ENCODE measurements at regions not wholly inside any gene's neighbourhood (a gene's known extent, or its start where the extent isn't known, plus 50 kb on each side); places are given as distances from the start of the nearest gene placed in this dataset.
"Not testable (repeated sequence)": the region's sequence is repeated elsewhere in the genome, so short reads cannot be mapped to it uniquely, and the experiment has no call there.

- Histone ChIP-seq H3K27me3 (replicated peaks; ENCODE audit: control insufficient read depth, insufficient read depth, low read length) (no peaks in the 10 kb centered on the region), H3K36me3 (ENCODE audit: control insufficient read depth, insufficient read depth, low read length, severe bottlenecking) (no peaks in the 10 kb centered on the region), H3K4me3 (ENCODE audit: low read length) (no peak overlapping the region), H3K9ac (ENCODE audit: low read length) (no peak overlapping the region), H3K4me1 (ENCODE audit: control insufficient read depth, insufficient read depth, low read length) (no peaks in the 10 kb centered on the region), H3K9me3 (ENCODE audit: control insufficient read depth, low read length) (no peaks in the 10 kb centered on the region)
- DNase-seq (ENCODE audit: low read depth): no peak
Observed at GRCh38 chr2:31813016-31813415, 197.8 kb downstream of the MEMO1 start.

GRCh38 chr2:31812051-31812798 lies 198.6 kb downstream of the MEMO1 start:
- Histone ChIP-seq H3K4me1 (ENCODE audit: control insufficient read depth, insufficient read depth, low read length) (no peaks in the 10 kb centered on the region), H3K9me3 (ENCODE audit: control insufficient read depth, low read length) (no peaks in the 10 kb centered on the region), H3K9ac (ENCODE audit: low read length) (no peak overlapping the region), H3K4me3 (ENCODE audit: low read length) (no peak overlapping the region), H3K36me3 (ENCODE audit: control insufficient read depth, insufficient read depth, low read length, severe bottlenecking) (no peaks in the 10 kb centered on the region), H3K27me3 (replicated peaks; ENCODE audit: control insufficient read depth, insufficient read depth, low read length) (no peaks in the 10 kb centered on the region)
- peak; percentile 8 for DNase-seq (ENCODE audit: low read depth)

- DNase-seq (ENCODE audit: low read depth): no peak
- no peaks in the 10 kb centered on the region for H3K36me3 ChIP-seq (ENCODE audit: control insufficient read depth, insufficient read depth, low read length, severe bottlenecking)
Observed at GRCh38 chr2:31811482-31811881, 199.3 kb downstream of the MEMO1 start.

GRCh38 chr2:31810200-31810917 lies 200.4 kb downstream of the MEMO1 start:
- DNase-seq (ENCODE audit: low read depth): no peak
- H3K36me3 ChIP-seq (ENCODE audit: control insufficient read depth, insufficient read depth, low read length, severe bottlenecking): no peaks in the 10 kb centered on the region
- no peaks in the 10 kb centered on the region for H3K27me3 ChIP-seq (replicated peaks; ENCODE audit: control insufficient read depth, insufficient read depth, low read length)
- H3K9ac ChIP-seq (ENCODE audit: low read length): no peak overlapping the region
- no peak overlapping the region for H3K4me3 ChIP-seq (ENCODE audit: low read length)
- H3K9me3 ChIP-seq (ENCODE audit: control insufficient read depth, low read length): no peaks in the 10 kb centered on the region
- H3K4me1 ChIP-seq (ENCODE audit: control insufficient read depth, insufficient read depth, low read length): no peaks in the 10 kb centered on the region

More at GRCh38 chr2:31811482-31811881, 199.3 kb downstream of the MEMO1 start:
- Histone ChIP-seq H3K4me3 (ENCODE audit: low read length) (no peak overlapping the region), H3K9me3 (ENCODE audit: control insufficient read depth, low read length) (no peaks in the 10 kb centered on the region), H3K9ac (ENCODE audit: low read length) (no peak overlapping the region), H3K4me1 (ENCODE audit: control insufficient read depth, insufficient read depth, low read length) (no peaks in the 10 kb centered on the region), H3K27me3 (replicated peaks; ENCODE audit: control insufficient read depth, insufficient read depth, low read length) (no peaks in the 10 kb centered on the region)

GRCh38 chr2:31805688-31806087 lies 205.1 kb downstream of the MEMO1 start:
- Histone ChIP-seq H3K9ac (ENCODE audit: low read length) (no peak overlapping the region), H3K9me3 (ENCODE audit: control insufficient read depth, low read length) (no peaks in the 10 kb centered on the region), H3K36me3 (ENCODE audit: control insufficient read depth, insufficient read depth, low read length, severe bottlenecking) (no peaks in the 10 kb centered on the region), H3K4me3 (ENCODE audit: low read length) (no peak overlapping the region), H3K4me1 (ENCODE audit: control insufficient read depth, insufficient read depth, low read length) (no peaks in the 10 kb centered on the region), H3K27me3 (replicated peaks; ENCODE audit: control insufficient read depth, insufficient read depth, low read length) (no peaks in the 10 kb centered on the region)
- no peak for DNase-seq (ENCODE audit: low read depth)

DNA sequence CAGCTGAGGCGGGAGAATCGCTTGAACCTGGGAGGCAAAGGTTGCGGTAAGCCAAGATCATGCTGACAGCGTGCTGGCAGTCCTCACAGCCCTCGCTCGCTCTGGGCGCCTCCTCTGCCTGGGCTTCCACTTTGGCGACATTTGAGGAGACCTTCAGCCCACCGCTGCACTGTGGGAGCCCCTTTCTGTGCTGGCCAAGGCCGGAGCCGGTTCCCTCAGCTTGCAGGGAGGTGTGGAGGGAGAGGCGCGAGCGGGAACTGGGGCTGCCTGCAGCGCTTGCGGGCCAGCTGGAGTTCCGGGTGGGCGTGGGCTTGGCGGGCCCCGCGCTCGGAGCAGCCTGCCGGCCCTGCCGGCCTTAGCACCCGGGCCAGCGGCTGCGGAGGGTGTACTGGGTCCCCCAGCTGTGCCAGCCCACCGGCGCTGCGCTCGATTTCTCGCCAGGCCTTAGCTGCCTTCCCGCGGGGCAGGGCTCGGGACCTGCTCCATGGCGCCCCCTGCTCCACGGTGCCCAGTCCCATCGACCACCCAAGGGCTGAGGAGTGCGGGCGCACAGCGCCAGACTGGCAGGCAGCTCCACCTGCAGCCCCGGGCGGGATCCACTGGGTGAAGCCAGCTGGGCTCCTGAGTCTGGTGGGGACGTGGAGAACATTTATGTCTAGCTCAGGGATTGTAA lies 207.2 kb downstream of the MEMO1 start:
- not testable (repeated sequence) for H3K27me3 ChIP-seq (replicated peaks; ENCODE audit: control insufficient read depth, insufficient read depth, low read length); H3K9me3 ChIP-seq (ENCODE audit: control insufficient read depth, low read length); H3K36me3 ChIP-seq (ENCODE audit: control insufficient read depth, insufficient read depth, low read length, severe bottlenecking); H3K9ac ChIP-seq (ENCODE audit: low read length); H3K4me1 ChIP-seq (ENCODE audit: control insufficient read depth, insufficient read depth, low read length); DNase-seq (ENCODE audit: low read depth); H3K4me3 ChIP-seq (ENCODE audit: low read length)

GRCh38 chr2:31802711-31803110 lies 208.1 kb downstream of the MEMO1 start:
- Histone ChIP-seq H3K36me3 (ENCODE audit: control insufficient read depth, insufficient read depth, low read length, severe bottlenecking) (no peaks in the 10 kb centered on the region), H3K27me3 (replicated peaks; ENCODE audit: control insufficient read depth, insufficient read depth, low read length) (no peaks in the 10 kb centered on the region), H3K4me3 (ENCODE audit: low read length) (no peak overlapping the region), H3K9ac (ENCODE audit: low read length) (no peak overlapping the region), H3K9me3 (ENCODE audit: control insufficient read depth, low read length) (no peaks in the 10 kb centered on the region), H3K4me1 (ENCODE audit: control insufficient read depth, insufficient read depth, low read length) (no peaks in the 10 kb centered on the region)
- DNase-seq (ENCODE audit: low read depth): no peak

GRCh38 chr2:31799282-31799681 lies 211.5 kb downstream of the MEMO1 start:
- H3K27me3 ChIP-seq (replicated peaks; ENCODE audit: control insufficient read depth, insufficient read depth, low read length); H3K9ac ChIP-seq (ENCODE audit: low read length); H3K36me3 ChIP-seq (ENCODE audit: control insufficient read depth, insufficient read depth, low read length, severe bottlenecking); H3K4me1 ChIP-seq (ENCODE audit: control insufficient read depth, insufficient read depth, low read length); H3K9me3 ChIP-seq (ENCODE audit: control insufficient read depth, low read length); H3K4me3 ChIP-seq (ENCODE audit: low read length); DNase-seq (ENCODE audit: low read depth): not testable (repeated sequence)

DNA sequence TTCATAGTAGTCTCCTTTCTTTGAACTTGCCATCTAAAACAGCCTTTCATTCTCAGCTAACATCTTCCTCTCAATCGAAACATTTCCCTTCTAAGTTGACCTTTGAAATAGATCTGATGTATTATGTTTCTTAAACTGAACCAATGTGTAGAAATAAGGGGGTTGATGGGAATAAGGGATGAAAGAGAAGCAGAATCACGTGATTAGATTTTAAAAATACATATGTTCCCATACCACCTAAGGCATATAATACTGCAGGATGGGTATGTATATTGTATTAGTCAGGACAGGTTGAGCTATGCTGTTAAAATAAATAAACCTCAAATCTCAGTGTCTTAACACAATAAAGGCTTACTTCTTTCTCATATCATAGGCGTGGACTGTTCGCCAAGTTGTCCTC lies 207.5 kb upstream of the SRD5A2 start:
- no peak for DNase-seq (ENCODE audit: low read depth)
- Histone ChIP-seq H3K27me3 (replicated peaks; ENCODE audit: control insufficient read depth, insufficient read depth, low read length) (no peaks in the 10 kb centered on the region), H3K36me3 (ENCODE audit: control insufficient read depth, insufficient read depth, low read length, severe bottlenecking) (no peaks in the 10 kb centered on the region), H3K9ac (ENCODE audit: low read length) (no peak overlapping the region), H3K9me3 (ENCODE audit: control insufficient read depth, low read length) (peaks cover 4% of the 10 kb centered on the region), H3K4me1 (ENCODE audit: control insufficient read depth, insufficient read depth, low read length) (no peaks in the 10 kb centered on the region), H3K4me3 (ENCODE audit: low read length) (no peak overlapping the region)

GRCh38 chr2:31785876-31786275 lies 205.1 kb upstream of the SRD5A2 start:
- Histone ChIP-seq H3K9me3 (ENCODE audit: control insufficient read depth, low read length) (peaks cover 9% of the 10 kb centered on the region), H3K9ac (ENCODE audit: low read length) (no peak overlapping the region), H3K27me3 (replicated peaks; ENCODE audit: control insufficient read depth, insufficient read depth, low read length) (no peaks in the 10 kb centered on the region), H3K4me1 (ENCODE audit: control insufficient read depth, insufficient read depth, low read length) (no peaks in the 10 kb centered on the region), H3K36me3 (ENCODE audit: control insufficient read depth, insufficient read depth, low read length, severe bottlenecking) (no peaks in the 10 kb centered on the region), H3K4me3 (ENCODE audit: low read length) (no peak overlapping the region)
- DNase-seq (ENCODE audit: low read depth): no peak

GRCh38 chr2:31784868-31785267 lies 204.1 kb upstream of the SRD5A2 start:
- Histone ChIP-seq H3K27me3 (replicated peaks; ENCODE audit: control insufficient read depth, insufficient read depth, low read length) (no peaks in the 10 kb centered on the region), H3K36me3 (ENCODE audit: control insufficient read depth, insufficient read depth, low read length, severe bottlenecking) (no peaks in the 10 kb centered on the region)
- DNase-seq (ENCODE audit: low read depth): no peak

More at GRCh38 chr2:31784868-31785267, 204.1 kb upstream of the SRD5A2 start:
- H3K4me3 ChIP-seq (ENCODE audit: low read length): no peak overlapping the region
- H3K9me3 ChIP-seq (ENCODE audit: control insufficient read depth, low read length): peaks cover 16% of the 10 kb centered on the region
- H3K4me1 ChIP-seq (ENCODE audit: control insufficient read depth, insufficient read depth, low read length): no peaks in the 10 kb centered on the region
- no peak overlapping the region for H3K9ac ChIP-seq (ENCODE audit: low read length)

Measured in adipocyte (in vitro differentiated cells).